K562 (cell line): ENCODE measurements at regions not wholly inside any gene's neighbourhood (a gene's known extent, or its start where the extent isn't known, plus 50 kb on each side); places are given as distances from the start of the nearest gene placed in this dataset.

Experiments used
- EZH2 ChIP-seq: IDR thresholded peaks from 2 replicates; pipeline ENCODE4 v1.6.1; 2012; ENCODE audit warnings: low read depth, mild to moderate bottlenecking, inconsistent platforms, low read length, borderline replicate concordance
- HDGF ChIP-seq: fragments of 450-650 bp; IDR thresholded peaks from 2 replicates; pipeline ENCODE4 v1.6.1; 2016
- HNRNPL ChIP-seq: fragments of 200-400 bp; formaldehyde crosslinking; IDR thresholded peaks from 2 replicates; pipeline ENCODE4 v1.6.1; 2017; ENCODE audit warnings: low read depth, mild to moderate bottlenecking, low read length
- LEF1 ChIP-seq: fragments of 450-650 bp; IDR thresholded peaks from 2 replicates; pipeline ENCODE4 v1.6.1; 2016; ENCODE audit warnings: mild to moderate bottlenecking
- MAFF ChIP-seq: IDR thresholded peaks from 2 replicates; pipeline ENCODE4 v1.6.1; 2012; ENCODE audit warnings: low read length, improper control_type of control experiment
- MLLT1 ChIP-seq, 2 experiments: fragments of 450-650 bp; IDR thresholded peaks; 2 replicates each; pipeline ENCODE4 v1.6.1; 2016
- MNT ChIP-seq, 2 experiments: fragments of 450-650 bp; conservative IDR thresholded peaks; 2 replicates each; pipeline ENCODE4 v1.6.1; 2017; ENCODE audit warnings: mild to moderate bottlenecking in 2 of 2, moderate library complexity in 2 of 2
- NFIC ChIP-seq: fragments of 450-650 bp; IDR thresholded peaks from 2 replicates; pipeline ENCODE4 v1.6.1; 2017; ENCODE audit warnings: mild to moderate bottlenecking, inconsistent platforms
- SOX6 ChIP-seq: fragments of 450-650 bp; IDR thresholded peaks from 2 replicates; pipeline ENCODE4 v1.6.1; 2014; ENCODE audit warnings: mild to moderate bottlenecking
- ZC3H11A ChIP-seq: IDR thresholded peaks from 2 replicates; pipeline ENCODE4 v1.6.1; 2012; ENCODE audit warnings: low read depth, low read length, improper control_type of control experiment
- ZFP36 ChIP-seq: fragments of 150-350 bp; IDR thresholded peaks from 2 replicates; pipeline ENCODE4 v1.6.1; 2018; ENCODE audit warnings: low read length, low read depth; ENCODE audit not compliant: partially characterized antibody
- ZNF217 ChIP-seq: sonication (generic); formaldehyde crosslinking; IDR thresholded peaks from 2 replicates; pipeline ENCODE4 v1.8.0; 2022; ENCODE audit warnings: mild to moderate bottlenecking, missing genetic modification reagents
- ZNF282 ChIP-seq: sonication (generic); formaldehyde crosslinking; IDR thresholded peaks from 2 replicates; pipeline ENCODE4 v1.8.1; 2023; ENCODE audit warnings: missing genetic modification reagents

DNA sequence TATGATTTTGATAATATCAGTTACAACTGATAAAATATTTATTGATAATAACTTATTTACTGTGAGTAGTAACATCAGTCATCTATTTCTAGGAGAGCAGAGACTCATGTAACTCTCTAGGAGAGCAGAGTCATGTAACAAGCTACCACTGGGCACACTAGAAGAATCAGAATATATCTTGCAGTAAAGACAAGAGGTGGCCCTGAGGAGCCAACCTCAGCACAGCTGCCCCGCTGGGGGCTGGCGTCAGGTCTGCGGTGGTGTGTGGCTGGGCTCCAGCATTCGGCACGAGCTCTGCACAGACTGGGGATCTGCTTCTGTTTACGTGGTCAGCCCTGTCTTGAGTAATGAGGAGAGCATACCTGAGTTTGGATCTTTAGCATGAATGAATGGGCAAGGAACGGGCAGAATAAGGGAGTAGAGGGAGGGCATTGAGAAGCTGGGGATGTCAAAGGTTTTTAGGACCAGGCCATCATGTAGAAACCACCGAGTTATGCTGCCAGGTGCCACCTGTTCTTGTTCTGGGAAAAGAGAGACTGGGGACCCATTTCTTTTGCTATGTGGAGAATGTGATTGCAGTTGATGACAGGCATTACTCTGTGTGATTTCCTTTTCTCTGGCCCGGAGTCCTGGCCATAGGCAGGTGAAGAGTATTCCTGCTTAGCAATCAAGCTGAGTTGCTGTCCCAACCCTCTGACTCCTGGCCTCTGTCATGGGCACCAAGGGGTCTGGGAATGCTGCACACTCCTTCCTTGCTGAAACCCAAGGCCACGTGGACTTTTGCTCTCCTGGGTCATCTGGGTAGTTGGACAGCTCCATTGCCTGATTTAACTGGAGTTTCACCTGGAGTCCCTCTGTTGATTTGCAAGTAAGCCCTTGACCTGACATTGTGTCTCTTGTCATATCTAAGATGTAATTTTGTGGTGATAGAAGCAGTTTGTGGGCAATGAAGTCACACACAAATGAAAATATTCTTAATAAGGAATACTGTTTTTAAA is 50.9 kb upstream of the HEPHL1 start:
- TF ChIP-seq MNT (conservative IDR thresholded peaks at IDR 0.05) (no peak), SOX6 (no peak), HNRNPL (no peak), ZC3H11A (no peak), NFIC (no peak), HDGF (no peak), MLLT1 (IDR thresholded peaks at IDR 0.05) (no peak), ZFP36 (no peak), MAFF (no peak), ZNF282 (CRISPR knock-in tag) (no peak), LEF1 (no peak), EZH2 (no peak), ZNF217 (CRISPR knock-in tag) (no peak)
